Endodermal cell (in vitro differentiated cells): ENCODE measurements at regions not wholly inside any gene's neighbourhood (a gene's known extent, or its start where the extent isn't known, plus 50 kb on each side); places are given as distances from the start of the nearest gene placed in this dataset.

Source experiments
- DNase-seq: peaks from one replicate; pipeline ENCODE4 v3.0.0-alpha.2; 2017
- H3K27ac ChIP-seq: 2 replicates; pipeline ENCODE4 v1.5.1; 2013; ENCODE audit warnings: mild to moderate bottlenecking, low read depth, low read length, moderate library complexity
- H3K27me3 ChIP-seq: 2 replicates; pipeline ENCODE4 v1.6.1; 2013; ENCODE audit warnings: mild to moderate bottlenecking, low read length, moderate library complexity; ENCODE audit not compliant: insufficient read depth, control insufficient read depth, poor library complexity, severe bottlenecking
- H3K36me3 ChIP-seq: 2 replicates; pipeline ENCODE4 v1.7.0; 2013; ENCODE audit warnings: mild to moderate bottlenecking, low read length, moderate library complexity; ENCODE audit not compliant: control insufficient read depth, insufficient read depth
- H3K4me1 ChIP-seq: one replicate; pipeline ENCODE4 v1.7.0; 2013; ENCODE audit warnings: low read length; ENCODE audit not compliant: control insufficient read depth, insufficient read depth
- H3K4me3 ChIP-seq: 2 replicates; pipeline ENCODE4 v1.5.1; 2013; ENCODE audit warnings: mild to moderate bottlenecking, low read length, moderate library complexity
- H3K9ac ChIP-seq: 2 replicates; pipeline ENCODE4 v1.6.1; 2013; ENCODE audit warnings: mild to moderate bottlenecking, low read length, moderate library complexity; ENCODE audit not compliant: poor library complexity, severe bottlenecking; ENCODE audit errors: extremely low read depth
- H3K9me3 ChIP-seq: 2 replicates; pipeline ENCODE4 v1.6.1; 2013; ENCODE audit warnings: mild to moderate bottlenecking, low read length, moderate library complexity; ENCODE audit not compliant: control insufficient read depth
- H3K27ac Mint-ChIP-seq: 2 replicates; pipeline ENCODE4 v1.8.0; 2020; ENCODE audit warnings: mixed read lengths
- H3K27me3 Mint-ChIP-seq: 2 replicates; pipeline ENCODE4 v1.8.0; 2021; ENCODE audit warnings: mild to moderate bottlenecking, mixed read lengths; ENCODE audit not compliant: insufficient read depth
- H3K36me3 Mint-ChIP-seq: 2 replicates; pipeline ENCODE4 v1.8.0; 2020; ENCODE audit warnings: low read depth, mixed read lengths
- H3K4me1 Mint-ChIP-seq: 2 replicates; pipeline ENCODE4 v1.8.0; 2020; ENCODE audit warnings: mixed read lengths
- H3K4me3 Mint-ChIP-seq: 2 replicates; pipeline ENCODE4 v1.8.0; 2020; ENCODE audit warnings: mild to moderate bottlenecking, moderate library complexity, mixed read lengths
- H3K9me3 Mint-ChIP-seq: 2 replicates; pipeline ENCODE4 v1.8.0; 2020; ENCODE audit warnings: mild to moderate bottlenecking, mixed read lengths
- WGBS, 2 experiments: methylation state at CpG; one replicate each; pipeline versions ENCODE4 v1.1.5 to v1.1.7; 2013; ENCODE audit warnings: missing lambda C conversion rate in 2 of 2, mixed read lengths in 1 of 2; ENCODE audit not compliant: insufficient coverage in 1 of 2, insufficient read length in 1 of 2; 5-methylcytosine and 5-hydroxymethylcytosine counted together
- TF ChIP-seq, protein P1 (sequence below): fragments of 200-600 bp; sonication (generic); conservative IDR thresholded peaks from 2 replicates; pipeline ENCODE4 v1.5.0; 2021; ENCODE audit warnings: antibody characterized with exemption, mild to moderate bottlenecking

DNA sequence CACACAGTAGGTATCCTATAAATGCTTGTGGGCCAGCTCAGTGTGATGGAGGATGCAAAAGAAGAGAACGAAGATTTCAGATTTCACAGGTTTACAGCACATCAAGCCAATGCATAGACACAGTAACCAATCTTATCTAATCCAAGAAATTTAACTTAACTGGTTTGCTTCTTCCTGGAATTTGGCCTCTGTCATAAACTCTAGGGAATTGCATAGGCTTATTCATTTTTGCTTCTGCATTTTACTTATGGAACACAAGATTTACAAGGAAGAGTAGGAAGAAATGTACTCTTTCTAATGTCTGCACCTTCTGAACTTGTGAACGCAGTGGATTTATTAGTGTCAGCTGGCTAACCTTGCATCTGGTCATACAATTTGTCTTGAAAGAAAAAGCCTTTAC is 389.4 kb upstream of the NPVF start:
- no peaks in the 10 kb centered on the region for H3K36me3 ChIP-seq
- DNase-seq: no peak
- 89 to 91% methylated on average over 1 to 2 of the region's 2 CpGs for WGBS, 2 experiments
- no peak overlapping the region for H3K27ac ChIP-seq
- H3K27ac Mint-ChIP-seq: no peak overlapping the region
- H3K9me3 Mint-ChIP-seq: peaks cover 6% of the 10 kb centered on the region
- no peaks in the 10 kb centered on the region for H3K4me1 ChIP-seq
- no peaks in the 10 kb centered on the region for H3K4me1 Mint-ChIP-seq
- H3K9ac ChIP-seq: no peak overlapping the region
- no peaks in the 10 kb centered on the region for H3K36me3 Mint-ChIP-seq
- no peak overlapping the region for H3K4me3 Mint-ChIP-seq
- peaks cover 5% of the 10 kb centered on the region for H3K9me3 ChIP-seq
- TF ChIP-seq, protein P1, sequence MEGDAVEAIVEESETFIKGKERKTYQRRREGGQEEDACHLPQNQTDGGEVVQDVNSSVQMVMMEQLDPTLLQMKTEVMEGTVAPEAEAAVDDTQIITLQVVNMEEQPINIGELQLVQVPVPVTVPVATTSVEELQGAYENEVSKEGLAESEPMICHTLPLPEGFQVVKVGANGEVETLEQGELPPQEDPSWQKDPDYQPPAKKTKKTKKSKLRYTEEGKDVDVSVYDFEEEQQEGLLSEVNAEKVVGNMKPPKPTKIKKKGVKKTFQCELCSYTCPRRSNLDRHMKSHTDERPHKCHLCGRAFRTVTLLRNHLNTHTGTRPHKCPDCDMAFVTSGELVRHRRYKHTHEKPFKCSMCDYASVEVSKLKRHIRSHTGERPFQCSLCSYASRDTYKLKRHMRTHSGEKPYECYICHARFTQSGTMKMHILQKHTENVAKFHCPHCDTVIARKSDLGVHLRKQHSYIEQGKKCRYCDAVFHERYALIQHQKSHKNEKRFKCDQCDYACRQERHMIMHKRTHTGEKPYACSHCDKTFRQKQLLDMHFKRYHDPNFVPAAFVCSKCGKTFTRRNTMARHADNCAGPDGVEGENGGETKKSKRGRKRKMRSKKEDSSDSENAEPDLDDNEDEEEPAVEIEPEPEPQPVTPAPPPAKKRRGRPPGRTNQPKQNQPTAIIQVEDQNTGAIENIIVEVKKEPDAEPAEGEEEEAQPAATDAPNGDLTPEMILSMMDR: no peak
- no peaks in the 10 kb centered on the region for H3K27me3 ChIP-seq
- peaks cover 3% of the 10 kb centered on the region for H3K27me3 Mint-ChIP-seq
- H3K4me3 ChIP-seq: no peak overlapping the region

GRCh38 chr7:25619381-25619780 is 391.1 kb upstream of the NPVF start:
- no peaks in the 10 kb centered on the region for H3K27me3 Mint-ChIP-seq
- TF ChIP-seq, protein P1: no peak
- no peak for DNase-seq

GRCh38 chr7:25619963-25620799 is 391.9 kb upstream of the NPVF start:
- peaks cover 1% of the 10 kb centered on the region for H3K9me3 Mint-ChIP-seq
- no peak overlapping the region for H3K4me3 Mint-ChIP-seq

More at GRCh38 chr7:25619381-25619780, 391.1 kb upstream of the NPVF start:
- Histone ChIP-seq H3K27me3 (no peaks in the 10 kb centered on the region), H3K4me1 (no peaks in the 10 kb centered on the region), H3K27ac (no peak overlapping the region), H3K9me3 (no peaks in the 10 kb centered on the region), H3K9ac (no peak overlapping the region), H3K36me3 (no peaks in the 10 kb centered on the region), H3K4me3 (no peak overlapping the region)
- 81 to 94% methylated on average over 2 of the region's 2 CpGs for WGBS, 2 experiments
- Mint-ChIP-seq H3K4me3 (no peak overlapping the region), H3K36me3 (no peaks in the 10 kb centered on the region), H3K9me3 (peaks cover 1% of the 10 kb centered on the region), H3K27ac (no peak overlapping the region), H3K4me1 (no peaks in the 10 kb centered on the region)

More at GRCh38 chr7:25619963-25620799, 391.9 kb upstream of the NPVF start:
- H3K27ac Mint-ChIP-seq: no peak overlapping the region
- WGBS, 2 experiments: 86 to 97% methylated on average over 5 to 8 of the region's 8 CpGs
- TF ChIP-seq, protein P1: no peak
- Histone ChIP-seq H3K27me3 (no peaks in the 10 kb centered on the region), H3K4me3 (no peak overlapping the region), H3K4me1 (no peaks in the 10 kb centered on the region), H3K36me3 (no peaks in the 10 kb centered on the region), H3K27ac (no peak overlapping the region), H3K9ac (no peak overlapping the region), H3K9me3 (no peaks in the 10 kb centered on the region)
- no peaks in the 10 kb centered on the region for H3K4me1 Mint-ChIP-seq
- no peak for DNase-seq
- no peaks in the 10 kb centered on the region for H3K27me3 Mint-ChIP-seq
- H3K36me3 Mint-ChIP-seq: no peaks in the 10 kb centered on the region
